ENCODE measurements at regions not wholly inside any gene's neighbourhood (a gene's known extent, or its start where the extent isn't known, plus 50 kb on each side); places are given as distances from the start of the nearest gene placed in this dataset.

DNA sequence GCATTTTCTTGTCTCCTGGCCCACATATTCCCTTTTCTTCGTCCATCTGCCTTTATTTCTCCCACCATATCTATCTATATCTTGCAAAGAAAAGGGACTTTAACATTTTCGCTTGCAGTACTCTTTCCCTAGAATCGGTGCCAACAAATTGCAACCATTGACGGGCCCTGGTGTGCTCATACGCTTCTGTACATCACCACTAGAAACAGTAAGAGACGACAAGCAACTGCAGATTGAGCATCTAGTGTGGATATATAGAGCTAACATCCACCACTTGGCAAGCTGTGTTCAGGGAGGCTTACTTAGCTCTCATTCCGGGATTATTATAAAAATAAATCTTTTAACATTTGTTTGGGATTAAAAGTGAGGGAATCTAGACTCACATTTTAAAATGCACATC, 230.8 kb upstream of the PKN2 start:
- no peak for DNase-seq (ENCODE audit: low read depth in 1 of 2, low spot score in 1 of 2)
- H3K27me3 ChIP-seq (ENCODE audit: insufficient read depth, poor library complexity, severe bottlenecking): no peaks in the 10 kb centered on the region
- H3K4me3 ChIP-seq (replicated peaks; ENCODE audit: insufficient read depth, low read length): no peak overlapping the region
- no peak overlapping the region for H3K27ac ChIP-seq (replicated peaks)
- no peak for TF ChIP-seq POLR2AphosphoS5 (IDR thresholded peaks at IDR 0.05; ENCODE audit: low read depth)
- TF ChIP-seq, protein P1, sequence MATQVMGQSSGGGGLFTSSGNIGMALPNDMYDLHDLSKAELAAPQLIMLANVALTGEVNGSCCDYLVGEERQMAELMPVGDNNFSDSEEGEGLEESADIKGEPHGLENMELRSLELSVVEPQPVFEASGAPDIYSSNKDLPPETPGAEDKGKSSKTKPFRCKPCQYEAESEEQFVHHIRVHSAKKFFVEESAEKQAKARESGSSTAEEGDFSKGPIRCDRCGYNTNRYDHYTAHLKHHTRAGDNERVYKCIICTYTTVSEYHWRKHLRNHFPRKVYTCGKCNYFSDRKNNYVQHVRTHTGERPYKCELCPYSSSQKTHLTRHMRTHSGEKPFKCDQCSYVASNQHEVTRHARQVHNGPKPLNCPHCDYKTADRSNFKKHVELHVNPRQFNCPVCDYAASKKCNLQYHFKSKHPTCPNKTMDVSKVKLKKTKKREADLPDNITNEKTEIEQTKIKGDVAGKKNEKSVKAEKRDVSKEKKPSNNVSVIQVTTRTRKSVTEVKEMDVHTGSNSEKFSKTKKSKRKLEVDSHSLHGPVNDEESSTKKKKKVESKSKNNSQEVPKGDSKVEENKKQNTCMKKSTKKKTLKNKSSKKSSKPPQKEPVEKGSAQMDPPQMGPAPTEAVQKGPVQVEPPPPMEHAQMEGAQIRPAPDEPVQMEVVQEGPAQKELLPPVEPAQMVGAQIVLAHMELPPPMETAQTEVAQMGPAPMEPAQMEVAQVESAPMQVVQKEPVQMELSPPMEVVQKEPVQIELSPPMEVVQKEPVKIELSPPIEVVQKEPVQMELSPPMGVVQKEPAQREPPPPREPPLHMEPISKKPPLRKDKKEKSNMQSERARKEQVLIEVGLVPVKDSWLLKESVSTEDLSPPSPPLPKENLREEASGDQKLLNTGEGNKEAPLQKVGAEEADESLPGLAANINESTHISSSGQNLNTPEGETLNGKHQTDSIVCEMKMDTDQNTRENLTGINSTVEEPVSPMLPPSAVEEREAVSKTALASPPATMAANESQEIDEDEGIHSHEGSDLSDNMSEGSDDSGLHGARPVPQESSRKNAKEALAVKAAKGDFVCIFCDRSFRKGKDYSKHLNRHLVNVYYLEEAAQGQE (IDR thresholded peaks at IDR 0.05; ENCODE audit: insufficient replicate concordance, low read depth): no peak
- TF ChIP-seq GABPA (IDR thresholded peaks at IDR 0.05; ENCODE audit: low read depth): no peak
- no peak for TF ChIP-seq SPI1 (IDR thresholded peaks at IDR 0.05; ENCODE audit: borderline replicate concordance, low read depth)
- TF ChIP-seq CTCF (IDR thresholded peaks at IDR 0.05; ENCODE audit: insufficient read depth, low read length): no peak

DNA sequence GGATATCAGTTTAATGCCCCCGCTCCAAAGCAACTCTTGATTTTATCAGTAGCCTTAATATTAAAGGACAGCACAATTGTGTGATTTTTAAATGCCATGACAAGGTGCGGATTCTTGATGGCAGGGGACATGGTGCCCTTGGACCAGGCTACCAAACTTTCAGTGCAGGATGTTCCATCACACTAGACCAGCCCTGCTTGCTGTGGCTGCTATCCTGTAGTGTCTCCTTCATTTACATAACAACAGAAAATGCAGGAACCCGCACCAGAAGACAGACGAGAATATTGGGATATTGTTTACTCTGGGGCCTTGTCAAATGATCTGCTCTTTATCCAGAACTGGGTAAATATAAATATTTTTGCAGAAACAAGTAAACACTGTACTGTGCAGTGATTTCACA, 229.3 kb upstream of the PKN2 start:
- TF ChIP-seq GABPA (IDR thresholded peaks at IDR 0.05; ENCODE audit: low read depth) (no peak), SPI1 (IDR thresholded peaks at IDR 0.05; ENCODE audit: borderline replicate concordance, low read depth) (no peak), CTCF (IDR thresholded peaks at IDR 0.05; ENCODE audit: insufficient read depth, low read length) (no peak), POLR2AphosphoS5 (IDR thresholded peaks at IDR 0.05; ENCODE audit: low read depth) (no peak)
- TF ChIP-seq, protein P1 (IDR thresholded peaks at IDR 0.05; ENCODE audit: insufficient replicate concordance, low read depth): no peak
- H3K4me3 ChIP-seq (replicated peaks; ENCODE audit: insufficient read depth, low read length): no peak overlapping the region
- H3K27me3 ChIP-seq (ENCODE audit: insufficient read depth, poor library complexity, severe bottlenecking): no peaks in the 10 kb centered on the region
- H3K27ac ChIP-seq (replicated peaks): no peak overlapping the region
- no peak for DNase-seq (ENCODE audit: low read depth in 1 of 2, low spot score in 1 of 2)

GRCh38 chr1:88455621-88456256, 228.3 kb upstream of the PKN2 start:
- peak; percentile 61; the same call in 1 of the 2 replicates for TF ChIP-seq SPI1 (IDR thresholded peaks at IDR 0.05; ENCODE audit: borderline replicate concordance, low read depth)
- no peak for TF ChIP-seq POLR2AphosphoS5 (IDR thresholded peaks at IDR 0.05; ENCODE audit: low read depth)
- H3K4me3 ChIP-seq (replicated peaks; ENCODE audit: insufficient read depth, low read length): no peak overlapping the region
- no peak for DNase-seq (ENCODE audit: low read depth in 1 of 2, low spot score in 1 of 2)
- no peak overlapping the region for H3K27ac ChIP-seq (replicated peaks)
- no peaks in the 10 kb centered on the region for H3K27me3 ChIP-seq (ENCODE audit: insufficient read depth, poor library complexity, severe bottlenecking)

DNA sequence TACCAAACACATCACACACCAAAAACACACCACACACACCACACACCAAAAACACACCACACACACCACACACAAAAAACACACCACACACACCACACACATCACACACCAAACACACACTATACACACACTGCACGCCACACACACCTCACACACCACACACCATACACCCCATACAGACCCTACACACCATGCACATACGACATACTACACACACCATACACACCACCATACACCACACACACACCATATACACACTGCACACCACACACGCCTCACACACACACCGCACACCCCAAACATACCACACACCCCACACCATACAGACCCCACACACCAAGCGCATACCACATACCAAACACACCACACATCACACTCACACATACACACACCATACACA, 226.9 kb upstream of the PKN2 start:
- Histone ChIP-seq H3K4me3 (replicated peaks; ENCODE audit: insufficient read depth, low read length) (no peak overlapping the region), H3K27ac (replicated peaks) (no peak overlapping the region), H3K27me3 (ENCODE audit: insufficient read depth, poor library complexity, severe bottlenecking) (peaks cover 9% of the 10 kb centered on the region)
- DNase-seq (ENCODE audit: low read depth in 1 of 2, low spot score in 1 of 2): no peak
- TF ChIP-seq POLR2AphosphoS5 (IDR thresholded peaks at IDR 0.05; ENCODE audit: low read depth): no peak
- TF ChIP-seq, protein P1 (IDR thresholded peaks at IDR 0.05; ENCODE audit: insufficient replicate concordance, low read depth): no peak
- TF ChIP-seq GABPA (IDR thresholded peaks at IDR 0.05; ENCODE audit: low read depth): no peak
- TF ChIP-seq CTCF (IDR thresholded peaks at IDR 0.05; ENCODE audit: insufficient read depth, low read length): no peak
- no peak for TF ChIP-seq SPI1 (IDR thresholded peaks at IDR 0.05; ENCODE audit: borderline replicate concordance, low read depth)

All from HL-60 (cell line).